LHCN-M2 (cell line): ENCODE measurements at regions not wholly inside any gene's neighbourhood (a gene's known extent, or its start where the extent isn't known, plus 50 kb on each side); places are given as distances from the start of the nearest gene placed in this dataset.

ENCODE experiments used
- DNase-seq: peaks from one replicate; pipeline ENCODE4 v3.0.0-alpha.2; 2012; ENCODE audit warnings: low read depth

- no peak for DNase-seq
Measured at GRCh38 chr7:25840209-25840792, 311.7 kb upstream of the NFE2L3 start.

GRCh38 chr7:25841575-25841974 is 310.4 kb upstream of the NFE2L3 start:
- no peak for DNase-seq

- DNase-seq, result no peak
Measured at GRCh38 chr7:25842201-25842733, 309.7 kb upstream of the NFE2L3 start.

- no peak for DNase-seq
Measured at GRCh38 chr7:25843467-25843866, 308.5 kb upstream of the NFE2L3 start.

GRCh38 chr7:25844102-25844870 is 307.7 kb upstream of the NFE2L3 start:
- peak; percentile 45 for DNase-seq

- no peak for DNase-seq
Measured at GRCh38 chr7:25845464-25845863, 306.5 kb upstream of the NFE2L3 start.

GRCh38 chr7:25846722-25847121 is 305.3 kb upstream of the NFE2L3 start:
- DNase-seq, result peak; percentile 92

- DNase-seq, result peak; percentile 79
Measured at GRCh38 chr7:25847336-25848070, 304.5 kb upstream of the NFE2L3 start.

GRCh38 chr7:25849500-25850184 is 302.4 kb upstream of the NFE2L3 start:
- DNase-seq, result peak; percentile 96

GRCh38 chr7:25850216-25850615 is 301.8 kb upstream of the NFE2L3 start:
- no peak for DNase-seq

- DNase-seq, result no peak
Measured at GRCh38 chr7:25850735-25851134, 301.3 kb upstream of the NFE2L3 start.

GRCh38 chr7:25851332-25852210 is 300.4 kb upstream of the NFE2L3 start:
- peak; percentile 82 for DNase-seq

GRCh38 chr7:25852211-25852938 is 299.6 kb upstream of the NFE2L3 start:
- DNase-seq, result no peak

GRCh38 chr7:25852939-25853271 is 299.1 kb upstream of the NFE2L3 start:
- no peak for DNase-seq

- no peak for DNase-seq
Measured at GRCh38 chr7:25853314-25853713, 298.7 kb upstream of the NFE2L3 start.

- DNase-seq, result no peak
Measured at GRCh38 chr7:25854059-25854458, 297.9 kb upstream of the NFE2L3 start.

GRCh38 chr7:25854608-25855497 is 297.1 kb upstream of the NFE2L3 start:
- peak; percentile 60 for DNase-seq

- no peak for DNase-seq
Measured at GRCh38 chr7:25855854-25856782, 295.9 kb upstream of the NFE2L3 start.
